ENCODE measurements at regions not wholly inside any gene's neighbourhood (a gene's known extent, or its start where the extent isn't known, plus 50 kb on each side); places are given as distances from the start of the nearest gene placed in this dataset.

DNA sequence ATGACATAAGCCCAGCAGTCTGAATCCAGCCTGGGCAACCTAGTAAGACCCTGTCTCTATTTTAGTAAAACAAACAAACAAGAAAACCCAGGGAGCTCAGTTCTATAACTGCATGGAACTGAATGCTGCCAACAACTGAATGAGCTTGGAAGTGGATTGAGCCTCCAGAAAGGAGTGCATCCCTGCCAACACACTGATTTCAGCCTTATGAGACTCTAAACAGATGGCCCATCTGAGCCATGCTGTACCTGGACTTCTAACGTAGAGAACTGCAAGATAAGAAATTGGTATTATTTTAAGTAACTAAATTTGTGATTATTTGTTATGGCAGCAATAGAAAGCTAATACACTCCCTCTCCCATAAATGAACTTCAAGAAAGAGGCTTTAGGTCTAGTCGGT, 150.4 kb upstream of the RAI14 start:
- DNase-seq (ENCODE audit: low spot score) = no peak

DNA sequence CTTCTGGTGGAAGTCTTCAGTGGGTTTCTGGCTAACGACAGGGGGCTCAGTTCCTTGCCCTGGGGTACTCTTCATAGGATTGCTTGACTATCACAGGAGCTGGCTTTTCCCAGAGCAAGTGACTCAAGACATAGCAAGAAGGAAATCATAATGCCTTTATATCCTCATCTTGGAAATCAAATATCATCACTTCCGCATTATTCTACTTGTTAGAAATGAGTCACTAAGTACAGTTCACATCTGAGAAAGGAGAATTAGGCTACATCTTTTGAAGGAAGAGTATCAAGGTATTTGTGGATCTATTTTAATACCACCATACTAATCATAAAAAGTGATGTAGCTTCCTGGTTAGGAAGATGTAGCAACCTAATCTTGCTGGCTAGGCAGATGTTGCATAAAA, 148.2 kb upstream of the RAI14 start:
- DNase-seq (ENCODE audit: low spot score) = no peak

DNA sequence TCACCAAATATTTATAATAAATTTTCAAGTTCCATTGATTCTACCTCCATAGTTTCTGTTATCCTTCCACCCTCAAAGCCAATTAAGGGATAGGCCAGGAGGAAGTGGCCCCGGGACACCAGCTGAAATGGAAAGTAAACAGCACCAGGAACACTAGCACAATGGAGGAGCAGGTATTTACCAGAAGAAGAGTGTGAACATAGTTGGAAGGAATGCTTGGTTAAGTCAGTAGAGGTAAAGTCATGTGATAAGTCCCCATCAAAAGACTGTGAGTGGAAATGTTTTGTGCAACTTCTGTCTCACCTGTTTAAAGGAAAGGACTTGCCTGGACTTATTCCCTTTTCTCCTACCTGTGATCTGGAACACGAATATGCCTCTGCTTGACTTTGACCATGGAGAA, 146.7 kb upstream of the RAI14 start:
- no peak for DNase-seq (ENCODE audit: low spot score)

DNA sequence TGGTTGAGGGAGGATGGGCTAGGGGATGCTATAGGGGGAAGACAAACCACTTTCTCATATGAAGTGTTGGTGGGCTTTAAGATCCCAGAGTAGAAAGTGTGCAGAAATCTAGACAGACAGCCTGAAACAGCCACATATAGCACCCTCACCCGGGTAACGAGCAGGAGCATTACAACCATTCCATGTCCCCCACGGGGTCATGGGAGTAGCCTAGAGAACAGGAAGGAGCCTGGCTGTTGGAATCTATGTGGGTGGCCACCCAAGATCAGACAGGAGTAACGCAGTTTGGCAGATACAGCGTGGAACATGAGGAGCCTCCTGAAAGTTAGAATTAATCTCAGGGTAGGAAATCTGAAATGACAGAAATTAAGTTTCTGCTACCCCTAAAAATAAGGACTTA, 146.1 kb upstream of the RAI14 start:
- DNase-seq (ENCODE audit: low spot score) = no peak

DNA sequence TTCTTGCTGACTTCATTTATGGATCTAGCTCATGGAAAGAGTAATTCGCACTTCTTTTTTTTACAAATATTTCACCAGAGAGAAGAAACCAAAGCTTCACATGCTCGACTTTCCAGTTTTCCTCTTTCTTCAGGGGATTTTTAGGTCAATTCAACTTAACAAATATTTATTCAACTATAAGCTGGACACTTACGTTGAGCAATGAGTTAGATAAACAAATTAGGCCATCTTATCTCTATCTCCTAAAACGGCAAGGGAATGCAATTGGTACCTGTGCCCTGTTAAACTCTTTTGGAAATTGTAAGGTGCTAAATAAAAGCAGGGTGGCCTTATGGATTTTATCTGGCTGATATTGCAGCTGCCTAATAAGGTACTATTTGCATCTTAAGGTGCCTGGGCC, 145.1 kb upstream of the RAI14 start:
- no peak for DNase-seq (ENCODE audit: low spot score)

DNA sequence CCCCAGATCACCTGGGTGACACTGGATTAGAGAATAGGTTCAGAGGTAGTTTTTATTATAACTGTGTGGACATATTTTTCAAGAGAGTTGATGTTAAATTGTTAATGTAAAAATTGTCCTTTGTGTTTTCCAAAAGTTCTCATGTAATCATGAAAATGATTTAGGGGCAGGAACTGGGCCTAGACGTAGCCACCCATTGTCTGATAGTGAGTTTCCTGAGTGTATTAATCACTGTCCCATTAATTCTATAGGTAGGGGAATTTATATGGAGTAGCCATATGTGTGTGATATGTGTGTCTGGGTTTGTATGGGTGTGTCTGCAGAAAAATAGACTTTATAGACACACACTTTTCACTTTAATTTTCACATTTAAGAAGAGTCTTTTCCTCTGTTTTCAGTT, 144.6 kb upstream of the RAI14 start:
- no peak for DNase-seq (ENCODE audit: low spot score)

DNA sequence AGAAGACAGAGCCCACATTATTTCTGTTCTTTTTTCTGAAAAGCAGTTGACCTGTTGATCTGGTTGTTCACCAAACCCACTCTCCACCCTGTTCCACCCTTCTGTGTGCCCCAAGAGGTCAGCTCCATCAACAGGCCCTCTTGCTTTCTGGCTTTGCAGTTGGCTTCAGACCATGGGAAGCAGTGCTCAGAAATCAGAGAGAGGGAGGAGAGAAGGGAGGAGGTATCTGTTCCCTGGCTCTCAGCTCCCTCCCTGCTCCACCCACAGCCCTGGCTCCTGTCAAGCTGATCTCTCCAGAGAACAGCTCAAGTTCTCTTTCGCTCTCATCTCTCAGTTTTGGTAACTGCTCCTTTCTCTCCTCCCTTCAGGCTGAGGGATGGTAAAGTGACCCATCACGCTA, 144.2 kb upstream of the RAI14 start:
- DNase-seq (ENCODE audit: low spot score) = no peak

DNA sequence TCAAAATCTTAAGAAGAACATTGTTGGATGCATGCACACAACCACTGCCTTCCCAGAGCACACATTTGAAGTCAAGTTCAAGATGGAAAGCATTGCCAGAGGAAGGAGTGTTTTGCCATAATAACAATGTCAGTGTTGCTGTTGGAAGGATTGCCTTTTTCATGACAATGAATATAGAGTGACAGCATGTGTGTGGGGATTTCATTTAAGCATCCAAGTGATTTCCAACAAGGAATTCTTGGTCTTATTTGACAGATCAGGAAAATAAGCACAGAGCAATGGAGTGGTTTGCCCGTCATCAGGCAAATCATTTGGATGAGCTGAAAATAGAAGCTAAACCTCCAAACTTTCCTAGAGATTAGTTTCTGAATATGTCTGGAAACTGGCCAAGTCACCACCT, 140.0 kb upstream of the RAI14 start:
- DNase-seq (ENCODE audit: low spot score) = no peak

DNA sequence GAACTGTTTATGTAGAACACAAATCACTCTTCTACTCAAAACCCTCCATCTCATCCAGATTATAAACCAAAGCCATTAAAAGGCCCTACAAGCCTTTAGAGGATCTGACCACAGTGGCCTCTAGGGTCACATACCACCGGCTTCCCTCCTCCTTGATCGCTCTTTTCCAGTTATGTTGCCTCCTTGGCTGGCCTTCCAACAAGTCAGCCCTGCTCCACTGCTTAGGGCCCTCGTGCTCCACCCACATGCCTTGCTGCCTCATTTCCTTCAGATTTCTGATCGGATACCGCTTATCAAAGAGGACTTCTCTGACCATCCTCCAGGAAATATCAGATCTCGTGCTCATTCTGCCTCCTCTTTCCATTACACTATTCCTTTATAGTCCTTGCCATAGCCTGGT, 139.4 kb upstream of the RAI14 start:
- DNase-seq (ENCODE audit: low spot score) = no peak

DNA sequence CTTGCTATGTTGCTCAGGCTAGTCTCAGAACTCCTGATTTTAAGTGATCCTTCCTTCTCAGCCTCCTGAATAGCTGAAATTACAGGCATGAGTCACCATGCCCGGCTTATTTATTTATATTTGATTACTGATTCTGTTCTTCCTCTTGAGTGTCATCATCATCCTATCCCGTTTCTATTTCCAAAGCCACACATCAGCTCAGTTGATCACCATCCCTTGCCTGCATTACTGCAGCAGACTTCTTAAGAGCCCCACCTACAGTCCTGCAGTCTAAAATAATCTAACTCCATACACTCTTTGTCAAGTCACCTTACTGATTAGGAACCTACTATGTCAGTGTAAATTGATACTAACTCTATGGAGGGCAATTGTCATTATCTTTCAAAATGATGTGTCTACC, 138.9 kb upstream of the RAI14 start:
- no peak for DNase-seq (ENCODE audit: low spot score)

DNA sequence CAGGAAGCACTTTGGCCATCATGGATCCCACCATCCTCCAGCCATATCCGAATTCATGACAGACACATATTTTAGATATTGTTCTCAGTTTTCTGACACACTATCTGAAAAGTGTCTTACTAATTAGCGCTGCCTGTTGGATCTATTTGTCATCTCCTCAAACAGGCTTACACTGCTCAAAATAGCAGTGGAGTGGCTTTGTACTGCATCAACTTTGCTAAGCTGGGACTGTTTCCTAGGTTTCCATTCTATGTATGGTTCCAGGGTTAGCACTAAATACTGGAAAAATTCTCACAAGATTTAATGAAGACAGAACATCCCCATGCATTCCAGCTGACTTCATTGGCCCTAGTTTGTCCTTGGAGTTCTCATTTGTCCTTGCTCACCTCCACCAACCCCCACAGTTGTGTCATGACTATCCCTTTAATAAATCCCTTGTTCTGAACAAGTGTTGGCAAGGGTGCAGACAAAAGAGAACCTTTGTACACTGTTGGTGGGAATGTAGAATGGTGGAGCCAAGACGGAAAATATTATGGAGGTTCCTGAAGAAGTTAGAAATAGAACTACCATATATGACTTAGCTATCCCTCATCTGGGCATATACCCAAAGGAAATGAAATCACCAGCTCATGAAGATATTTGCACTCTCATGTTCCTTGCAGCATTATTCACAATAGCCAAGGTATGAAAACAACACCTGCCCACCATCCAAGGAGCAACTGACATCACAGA, 136.5 kb upstream of the RAI14 start:
- peak; percentile 36 for DNase-seq (ENCODE audit: low spot score)

DNA sequence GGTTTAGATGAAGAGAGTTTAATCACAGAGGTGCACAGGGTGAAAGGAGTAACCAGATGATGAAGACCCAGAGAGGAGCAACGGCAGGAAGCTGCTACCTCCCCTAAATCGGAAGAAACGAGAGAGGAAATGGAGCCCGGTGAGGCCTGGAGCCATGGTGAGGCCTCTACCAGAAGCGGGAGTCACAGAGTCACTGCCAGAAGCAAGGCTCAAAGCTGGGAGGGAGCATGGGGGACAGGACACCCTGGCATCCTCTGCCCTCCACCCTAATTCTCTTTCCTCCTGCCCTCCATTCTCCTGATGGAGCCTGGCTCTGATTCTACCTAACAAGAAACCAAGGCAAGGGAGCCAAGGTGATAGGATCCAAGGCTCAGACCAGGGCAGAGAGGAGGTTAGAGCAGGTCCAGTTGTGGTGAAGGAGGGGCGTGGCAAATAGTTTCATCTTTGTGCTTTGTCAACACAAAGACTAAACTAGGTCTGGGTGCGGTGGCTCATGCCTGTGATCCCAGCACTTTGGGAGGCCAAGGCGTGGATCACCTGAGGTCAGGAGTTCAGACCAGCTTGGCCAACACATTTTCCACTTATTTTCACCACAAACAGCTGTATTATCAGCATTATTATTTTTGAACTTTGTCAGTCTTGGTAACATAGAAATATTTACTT, 134.4 kb upstream of the RAI14 start:
- DNase-seq (ENCODE audit: low spot score) = no peak

DNA sequence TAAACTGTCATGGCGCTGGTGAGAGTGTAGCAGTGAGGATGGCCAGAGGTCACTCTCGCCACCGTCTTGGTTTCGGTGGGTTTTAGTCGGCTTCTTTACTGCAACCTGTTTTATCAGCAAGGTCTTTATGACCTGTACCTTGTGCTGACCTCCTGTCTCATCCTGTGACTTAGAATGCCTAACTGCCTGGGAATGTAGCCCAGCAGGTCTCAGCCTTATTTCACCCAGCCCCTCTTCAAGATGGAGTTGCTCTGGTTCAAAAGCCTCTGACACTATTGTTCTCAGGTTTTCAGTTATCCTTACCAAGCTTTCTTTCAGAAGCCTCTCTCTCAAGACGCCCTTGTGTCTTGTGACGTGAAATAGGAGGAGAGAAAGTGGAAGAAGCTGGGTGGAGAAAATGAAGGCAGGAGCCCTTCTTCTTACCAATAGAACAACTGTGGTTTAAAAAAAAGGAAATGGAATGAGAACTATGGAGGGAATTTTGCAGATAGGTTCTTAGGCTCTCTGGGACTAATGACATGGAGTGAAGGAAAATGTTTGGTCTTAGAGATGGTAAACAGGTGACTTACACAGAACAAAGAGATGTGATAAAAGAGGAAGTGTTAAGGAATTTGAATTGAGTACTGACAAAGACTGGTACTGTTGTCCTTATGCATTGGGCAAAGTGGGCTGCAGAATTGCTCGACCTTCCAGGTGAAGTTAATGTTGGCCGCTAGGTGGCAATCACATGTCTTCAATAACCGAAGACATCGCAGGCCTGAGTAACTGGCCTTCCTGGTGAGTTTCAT, 133.3 kb upstream of the RAI14 start:
- DNase-seq (ENCODE audit: low spot score) = peak; percentile 79

DNA sequence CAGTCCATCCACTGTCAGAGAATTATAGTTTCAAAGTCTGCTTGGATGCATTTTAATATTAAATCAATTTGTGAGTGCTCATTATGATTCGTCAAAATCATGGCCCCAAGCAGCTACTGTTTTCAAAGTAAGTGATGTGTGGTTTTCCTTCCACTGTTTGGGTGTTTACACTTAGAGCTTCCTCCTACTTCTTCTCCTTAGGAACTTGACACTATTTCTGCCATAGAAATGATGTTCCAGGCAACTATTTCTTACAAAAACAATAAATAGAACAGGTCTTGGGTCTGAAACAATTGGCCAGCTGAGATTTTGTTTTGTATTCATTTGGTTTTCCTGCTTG, 132.8 kb upstream of the RAI14 start:
- no peak for DNase-seq (ENCODE audit: low spot score)

DNA sequence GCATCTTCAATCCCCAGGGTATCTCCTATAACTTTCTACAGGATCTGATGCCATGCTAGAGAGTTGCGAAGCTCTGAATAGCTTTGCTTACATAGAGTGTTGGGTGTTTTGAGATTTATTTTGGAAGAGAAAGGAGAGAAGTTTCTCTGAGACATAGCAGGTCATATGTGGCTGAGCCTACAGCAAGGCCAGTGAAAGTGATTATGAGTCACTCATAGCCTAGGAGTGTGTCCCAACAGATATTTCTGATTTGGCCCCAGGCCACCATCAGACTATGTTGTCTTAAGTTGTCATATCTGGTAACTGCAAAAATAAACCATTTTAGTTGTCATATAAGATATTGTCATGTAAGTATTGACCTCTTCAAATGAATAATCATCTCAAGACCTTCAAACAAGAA, 132.0 kb upstream of the RAI14 start:
- no peak for DNase-seq (ENCODE audit: low spot score)

DNA sequence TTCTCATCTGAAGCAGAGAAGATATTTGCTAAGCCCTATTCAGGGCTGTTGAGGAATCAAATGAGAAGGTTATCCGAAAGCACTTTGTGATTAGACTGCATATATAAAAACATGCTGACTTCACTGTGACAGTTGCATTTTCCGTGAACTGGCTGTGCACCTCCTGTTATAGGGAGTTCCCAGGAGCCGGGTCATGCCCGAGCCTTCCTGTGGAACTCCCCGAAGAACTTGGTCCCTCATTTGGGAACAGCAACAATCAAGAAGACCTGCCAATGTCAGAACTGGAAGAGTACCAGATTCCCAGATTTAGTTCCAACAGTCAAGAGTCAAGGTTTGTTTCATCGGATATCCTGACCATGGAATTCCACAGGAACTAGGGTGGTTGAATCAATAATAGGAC, 130.4 kb upstream of the RAI14 start:
- no peak for DNase-seq (ENCODE audit: low spot score)

DNA sequence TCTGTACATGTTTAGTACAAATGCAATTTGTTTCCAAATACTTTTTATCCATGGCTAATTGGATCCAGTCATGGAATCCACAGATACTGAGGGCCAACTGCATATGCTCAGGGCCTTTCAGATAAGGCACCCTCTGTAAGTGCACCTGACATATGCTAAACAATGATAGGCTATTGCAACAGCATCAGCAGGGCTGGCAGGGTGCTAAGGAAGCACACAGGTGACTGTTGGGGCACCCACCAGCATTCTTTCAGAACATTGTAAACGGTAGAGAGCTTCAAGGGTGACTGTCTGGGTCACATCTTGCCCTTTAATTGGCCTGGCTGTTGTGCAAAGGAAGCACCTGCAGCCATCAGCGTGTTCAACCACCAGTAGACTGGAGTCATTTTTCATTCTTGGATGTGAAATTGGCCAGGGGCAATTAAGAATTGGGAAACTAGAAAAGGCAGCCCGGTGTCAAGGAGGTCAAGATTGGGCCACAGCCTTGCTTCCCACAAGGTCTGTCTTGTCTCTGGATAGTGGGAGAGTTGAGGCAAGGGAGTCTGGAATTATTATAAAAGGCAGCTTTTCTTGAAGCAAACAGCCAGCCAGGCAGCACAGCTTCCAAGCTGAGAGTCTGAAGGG, 129.3 kb upstream of the RAI14 start:
- peak; percentile 19 for DNase-seq (ENCODE audit: low spot score)

DNA sequence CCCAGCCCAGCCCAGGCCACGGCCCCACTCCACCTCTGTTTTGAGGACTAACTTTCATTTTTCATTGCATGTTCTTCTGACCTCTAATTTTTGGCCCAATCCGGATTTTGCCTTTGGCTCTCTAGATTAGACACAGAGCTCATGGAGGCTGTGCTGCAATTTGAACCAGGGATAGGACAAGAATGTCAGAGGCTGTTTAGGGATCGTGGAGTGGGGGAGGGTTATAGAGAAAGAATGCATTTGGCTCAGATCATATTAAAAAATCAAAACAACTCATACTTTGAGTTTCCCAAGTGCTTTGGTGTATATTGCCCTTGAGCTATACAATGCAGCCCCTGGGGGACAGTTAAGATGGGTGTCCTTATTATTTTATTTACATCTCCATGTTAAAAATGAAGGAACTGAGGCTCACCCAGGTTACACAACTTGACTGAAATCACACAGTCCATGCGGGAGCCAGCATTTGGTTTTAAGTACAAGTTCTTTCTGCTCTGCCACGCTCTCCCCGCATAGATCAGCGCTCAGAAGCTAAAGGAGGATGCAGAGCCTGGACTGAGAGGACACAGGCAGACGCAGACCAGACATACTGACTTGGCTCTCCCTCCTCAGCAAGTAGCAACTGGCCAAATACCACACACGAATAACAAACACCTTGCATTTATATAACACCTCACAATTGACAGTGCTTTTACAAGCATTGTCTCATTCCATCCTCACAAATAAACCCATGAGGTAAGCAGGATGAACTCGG, 126.4 kb upstream of the RAI14 start:
- DNase-seq (ENCODE audit: low spot score) = no peak

DNA sequence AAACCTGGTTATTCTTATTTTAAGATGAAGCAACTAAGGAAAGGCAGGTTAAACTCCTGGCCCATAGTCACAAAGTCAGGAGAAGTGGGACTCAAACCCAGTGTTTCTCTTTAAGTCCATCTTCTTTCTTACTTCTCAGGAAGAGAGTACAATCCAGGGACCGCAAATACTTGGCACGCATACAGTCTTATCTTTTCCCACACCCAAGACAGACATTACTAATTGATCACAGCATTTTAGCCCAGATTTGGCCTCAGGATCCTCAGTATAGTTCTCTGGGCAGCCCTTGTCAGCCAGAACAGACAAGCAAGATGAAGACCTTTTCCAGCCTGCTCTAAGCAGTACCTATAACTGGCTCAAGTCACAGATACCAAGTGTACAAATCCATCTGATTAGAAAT, 125.5 kb upstream of the RAI14 start:
- no peak for DNase-seq (ENCODE audit: low spot score)

DNA sequence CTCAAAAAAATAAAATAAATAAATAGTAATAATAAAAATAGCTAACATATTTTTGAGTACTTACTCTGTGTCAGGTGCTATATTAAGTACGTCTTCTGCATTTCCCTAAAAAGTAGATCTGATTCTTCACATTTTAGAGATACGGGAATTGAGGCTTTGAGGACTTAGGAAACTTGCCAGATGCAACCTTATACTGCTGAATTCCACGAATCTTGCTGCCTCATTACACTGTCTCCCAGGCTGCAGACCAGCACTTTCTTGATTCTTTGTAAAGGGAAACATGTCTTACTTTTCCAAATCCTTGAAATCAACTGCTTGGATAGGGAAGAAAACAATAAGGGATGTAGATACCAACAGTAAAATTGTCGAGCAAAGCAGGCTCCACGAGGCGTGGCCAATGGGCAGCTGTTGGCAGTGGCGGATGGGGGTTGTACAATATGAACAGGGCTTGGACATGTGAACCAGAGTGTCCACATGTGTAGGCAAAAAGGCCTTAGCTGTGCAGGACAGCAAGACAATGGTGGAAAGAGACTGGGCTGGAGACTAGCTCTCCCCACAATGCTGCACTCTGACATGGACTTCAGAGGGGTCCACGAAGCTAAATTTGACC, 124.3 kb upstream of the RAI14 start:
- no peak for DNase-seq (ENCODE audit: low spot score)
